ENCODE measurements at regions not wholly inside any gene's neighbourhood (a gene's known extent, or its start where the extent isn't known, plus 50 kb on each side); places are given as distances from the start of the nearest gene placed in this dataset.

- no peak for TF ChIP-seq SIN3A (conservative IDR thresholded peaks at IDR 0.05 in 1 of 2, IDR thresholded peaks at IDR 0.05 in 1 of 2; ENCODE audit: low read depth in 1 of 2, low read length in 2 of 2)
Measured at GRCh38 chr10:109173937-109174336, 749.4 kb downstream of the XPNPEP1 start (continued).
